Activated naive CD4-positive, alpha-beta T cell treated with anti-CD3 and anti-CD28 coated beads, Interleukin-2, amount 50 U/mL, for 72 hours (primary cell): ENCODE measurements at regions not wholly inside any gene's neighbourhood (a gene's known extent, or its start where the extent isn't known, plus 50 kb on each side); places are given as distances from the start of the nearest gene placed in this dataset.

Experiments used
- ATAC-seq, 2 donors: fragments of 150-1000 bp; cut with Tn5 transposase; 2 replicates each; pipeline ENCODE4 v1.10.0; 2021; ENCODE audit warnings: mild to moderate bottlenecking in 2 of 2, moderate library complexity in 2 of 2
- DNase-seq, 2 donors: peaks; one replicate each; pipeline ENCODE4 v3.0.0; 2021 to 2022; ENCODE audit warnings: low spot score in 2 of 2
- H3K27ac Mint-ChIP-seq, 2 donors: one replicate each; pipeline ENCODE4 v1.8.0; 2022; ENCODE audit warnings: mild to moderate bottlenecking in 2 of 2, mixed read lengths in 2 of 2
- H3K36me3 Mint-ChIP-seq, 2 donors: one replicate each; pipeline ENCODE4 v1.8.0; 2022; ENCODE audit warnings: mixed read lengths in 2 of 2
- H3K9me3 Mint-ChIP-seq, 2 donors: one replicate each; pipeline ENCODE4 v1.8.0; 2022; ENCODE audit warnings: mixed read lengths in 2 of 2

GRCh38 chr12:92044435-92044834 is 101.2 kb downstream of the BTG1 start:
- Mint-ChIP-seq H3K9me3 (peaks cover 5% of the 10 kb centered on the region in 2 donors), H3K27ac (peak overlapping the region; percentile 68 to 94), H3K36me3 (peaks cover 10 to 16% of the 10 kb centered on the region in 2 donors)
- DNase-seq: no peak
- ATAC-seq: peak; percentile 36 to 59

DNA sequence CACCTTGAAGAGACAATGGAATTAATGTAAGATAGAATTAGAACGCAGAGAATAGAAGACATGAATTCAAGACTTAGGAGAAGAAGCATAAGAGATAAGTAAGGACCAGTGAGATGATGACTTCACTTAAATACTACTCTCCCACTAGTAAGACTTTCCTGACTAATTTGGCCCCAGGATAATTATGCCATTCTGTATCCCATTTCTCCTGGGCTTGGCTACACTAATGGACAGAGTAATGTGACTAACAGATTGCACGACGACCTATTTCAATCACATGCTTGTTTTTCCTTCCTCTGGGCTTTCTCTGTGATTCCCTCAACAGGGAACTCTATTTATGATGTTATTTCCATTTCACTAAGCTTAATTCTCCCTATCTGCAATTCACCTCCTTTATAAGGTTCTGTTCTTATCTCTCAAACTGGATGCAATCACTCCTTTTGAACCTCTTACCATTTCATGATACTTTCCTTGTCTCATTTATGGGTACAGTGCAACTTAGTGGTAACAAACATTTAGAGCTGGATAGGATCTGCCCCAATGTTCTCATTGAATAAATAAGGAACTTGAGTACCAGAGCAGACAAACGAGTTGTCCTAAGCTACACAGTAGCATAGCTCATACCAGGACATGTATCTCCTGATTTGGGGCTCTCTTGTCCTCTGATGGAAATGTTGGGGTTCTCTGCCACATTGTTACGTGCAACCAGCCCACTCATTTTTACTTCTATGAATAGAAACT is 102.7 kb downstream of the BTG1 start:
- no peak for ATAC-seq
- peaks cover 10 to 12% of the 10 kb centered on the region in 2 donors for H3K36me3 Mint-ChIP-seq
- DNase-seq: no peak
- peaks cover 0 to 5% of the 10 kb centered on the region in 2 donors for H3K9me3 Mint-ChIP-seq
- H3K27ac Mint-ChIP-seq: peak overlapping the region in 1 of 2 donors; percentile 50

DNA sequence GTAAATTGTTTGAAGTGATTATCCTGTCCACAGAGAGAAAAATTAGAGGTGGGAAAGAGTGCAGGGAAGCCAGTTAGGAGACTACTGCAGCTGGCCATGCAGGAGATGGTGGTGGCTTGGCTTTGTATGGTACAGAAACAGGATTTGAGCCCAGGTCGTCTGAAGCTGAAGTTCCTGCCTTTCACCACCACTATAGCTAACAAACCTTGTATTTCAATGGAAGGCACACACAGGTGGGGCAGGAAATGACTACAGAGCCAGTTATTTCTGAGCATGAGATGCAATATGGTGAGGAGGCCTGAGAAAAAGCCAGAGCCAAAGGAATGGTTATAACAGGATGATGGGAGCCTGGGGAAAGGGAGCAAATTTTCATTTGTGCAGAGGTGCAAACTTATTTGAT is 103.9 kb downstream of the BTG1 start:
- ATAC-seq (peak; percentile 46 to 55), DNase-seq (no peak)
- Mint-ChIP-seq H3K36me3 (peaks cover 10 to 12% of the 10 kb centered on the region in 2 donors), H3K9me3 (peaks cover 0 to 5% of the 10 kb centered on the region in 2 donors), H3K27ac (peak overlapping the region in 1 of 2 donors; percentile 11)

DNA sequence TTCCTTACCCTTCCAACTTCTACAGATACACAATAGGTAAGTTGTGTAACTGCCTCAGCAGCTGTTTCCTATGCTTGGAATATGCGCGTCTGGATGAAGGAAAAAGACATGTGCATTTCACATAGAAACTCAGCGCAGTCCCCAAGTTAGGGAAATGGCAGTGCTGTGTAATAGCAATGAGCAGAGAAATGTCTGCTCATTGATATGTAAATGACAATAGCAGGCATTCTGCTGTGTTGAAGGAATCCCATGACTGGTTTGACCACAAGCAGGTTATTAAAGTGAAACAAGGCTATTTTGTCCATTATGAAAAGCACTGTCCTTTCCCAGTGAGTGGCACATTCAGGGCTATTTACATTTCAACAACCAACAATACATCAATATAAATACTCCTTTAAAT is 106.6 kb downstream of the BTG1 start:
- ATAC-seq (no peak), DNase-seq (no peak)
- Mint-ChIP-seq H3K27ac (no peak overlapping the region), H3K36me3 (peaks cover 0 to 16% of the 10 kb centered on the region in 2 donors), H3K9me3 (peaks cover 0 to 5% of the 10 kb centered on the region in 2 donors)

GRCh38 chr12:92038476-92038875 is 107.2 kb downstream of the BTG1 start:
- H3K27ac Mint-ChIP-seq: peak overlapping the region in 1 of 2 donors; percentile 11
- no peak for DNase-seq
- peaks cover 0 to 16% of the 10 kb centered on the region in 2 donors for H3K36me3 Mint-ChIP-seq
- ATAC-seq: no peak
- H3K9me3 Mint-ChIP-seq: peaks cover 0 to 7% of the 10 kb centered on the region in 2 donors

GRCh38 chr12:92036771-92037453 is 108.7 kb downstream of the BTG1 start:
- peaks cover 7 to 12% of the 10 kb centered on the region in 2 donors for H3K36me3 Mint-ChIP-seq
- peaks cover 6% of the 10 kb centered on the region in 2 donors for H3K9me3 Mint-ChIP-seq
- no peak for DNase-seq
- no peak for ATAC-seq
- peak overlapping the region in 1 of 2 donors; percentile 15 for H3K27ac Mint-ChIP-seq

GRCh38 chr12:92036061-92036620 is 109.5 kb downstream of the BTG1 start:
- peaks cover 6% of the 10 kb centered on the region in 2 donors for H3K9me3 Mint-ChIP-seq
- peak overlapping the region; percentile 13 to 87 for H3K27ac Mint-ChIP-seq
- DNase-seq (no peak), ATAC-seq (no peak)
- peaks cover 12 to 16% of the 10 kb centered on the region in 2 donors for H3K36me3 Mint-ChIP-seq

- peaks cover 12 to 16% of the 10 kb centered on the region in 2 donors for H3K36me3 Mint-ChIP-seq
- peak overlapping the region; percentile 10 to 87 for H3K27ac Mint-ChIP-seq
- ATAC-seq: no peak
- DNase-seq: no peak
- H3K9me3 Mint-ChIP-seq: peaks cover 6% of the 10 kb centered on the region in 2 donors
Measured at GRCh38 chr12:92035477-92035876, 110.2 kb downstream of the BTG1 start.

DNA sequence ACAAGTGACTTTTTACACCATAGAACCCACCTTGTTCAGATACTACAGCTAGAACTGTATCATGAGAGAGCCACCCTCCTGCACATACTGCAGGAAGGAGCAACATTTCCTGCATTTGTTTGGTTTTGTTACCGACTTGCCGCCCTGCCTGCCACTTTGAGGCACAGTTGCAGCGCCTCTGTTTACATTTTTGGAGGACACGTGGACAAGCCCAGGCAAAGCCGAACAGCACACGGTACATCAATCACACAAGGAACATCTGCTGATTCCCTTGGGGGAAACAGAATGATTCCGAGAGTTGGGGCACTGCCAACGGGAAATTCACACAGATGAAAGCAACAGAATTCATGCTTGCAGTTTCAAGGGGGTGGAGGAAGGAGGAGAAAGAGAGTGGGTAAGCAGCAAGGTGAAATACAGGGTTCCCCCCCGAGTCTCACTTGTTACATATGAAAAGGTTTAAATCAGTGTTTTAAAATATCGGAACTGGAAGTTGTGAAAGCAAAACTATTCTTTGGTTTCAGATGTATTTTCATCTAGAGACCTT is 110.7 kb downstream of the BTG1 start:
- Mint-ChIP-seq H3K9me3 (peaks cover 6% of the 10 kb centered on the region in 2 donors), H3K36me3 (peaks cover 12 to 16% of the 10 kb centered on the region in 2 donors), H3K27ac (peak overlapping the region; percentile 87 to 98)
- DNase-seq: peak in 1 of 2 donors; percentile 66
- ATAC-seq: peak; percentile 44 to 66

- DNase-seq (no peak), ATAC-seq (no peak)
- H3K27ac Mint-ChIP-seq: peak overlapping the region in 1 of 2 donors; percentile 87
- H3K9me3 Mint-ChIP-seq: peaks cover 6% of the 10 kb centered on the region in 2 donors
- H3K36me3 Mint-ChIP-seq: peaks cover 12 to 20% of the 10 kb centered on the region in 2 donors
Measured at GRCh38 chr12:92034083-92034482, 111.6 kb downstream of the BTG1 start.

GRCh38 chr12:92032965-92033364 is 112.7 kb downstream of the BTG1 start:
- no peak for DNase-seq
- peaks cover 6% of the 10 kb centered on the region in 2 donors for H3K9me3 Mint-ChIP-seq
- ATAC-seq: no peak
- H3K36me3 Mint-ChIP-seq: peaks cover 12 to 24% of the 10 kb centered on the region in 2 donors
- no peak overlapping the region for H3K27ac Mint-ChIP-seq

GRCh38 chr12:92032101-92032500 is 113.5 kb downstream of the BTG1 start:
- peak overlapping the region in 1 of 2 donors; percentile 81 for H3K27ac Mint-ChIP-seq
- DNase-seq (no peak), ATAC-seq (no peak)

DNA sequence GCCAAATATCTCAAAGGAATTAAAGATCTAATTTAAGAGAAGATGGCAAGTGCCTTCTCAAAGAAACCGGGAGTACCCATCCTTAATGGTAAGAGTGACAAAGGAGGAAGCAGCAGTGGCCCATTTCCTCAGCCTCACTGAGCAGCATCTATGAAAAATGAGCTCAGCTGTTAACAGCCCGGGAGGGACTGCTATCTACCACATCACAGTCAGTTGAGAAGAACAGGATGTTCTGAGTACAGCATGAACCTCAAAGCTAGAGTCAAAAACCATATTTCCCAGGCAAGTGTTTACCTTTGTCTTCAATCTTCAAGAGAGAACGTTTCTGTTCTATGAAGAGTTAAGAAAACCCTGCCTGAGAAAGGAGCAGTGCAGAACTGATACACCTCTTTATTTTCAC is 115.0 kb downstream of the BTG1 start:
- peak overlapping the region; percentile 56 to 81 for H3K27ac Mint-ChIP-seq
- peaks cover 6% of the 10 kb centered on the region in 2 donors for H3K9me3 Mint-ChIP-seq
- DNase-seq: peak in 1 of 2 donors; percentile 37
- peaks cover 12 to 24% of the 10 kb centered on the region in 2 donors for H3K36me3 Mint-ChIP-seq
- peak; percentile 93 to 96 for ATAC-seq

More at GRCh38 chr12:92032101-92032500, 113.5 kb downstream of the BTG1 start:
- Mint-ChIP-seq H3K36me3 (peaks cover 12 to 24% of the 10 kb centered on the region in 2 donors), H3K9me3 (peaks cover 6% of the 10 kb centered on the region in 2 donors)

GRCh38 chr12:92029902-92030586 is 115.6 kb downstream of the BTG1 start:
- Mint-ChIP-seq H3K27ac (peak overlapping the region; percentile 56 to 81), H3K36me3 (peaks cover 12 to 23% of the 10 kb centered on the region in 2 donors), H3K9me3 (peaks cover 6% of the 10 kb centered on the region in 2 donors)
- ATAC-seq: peak; percentile 3 to 27
- DNase-seq: no peak

- ATAC-seq: no peak
- Mint-ChIP-seq H3K36me3 (peaks cover 12 to 18% of the 10 kb centered on the region in 2 donors), H3K27ac (no peak overlapping the region), H3K9me3 (peaks cover 6% of the 10 kb centered on the region in 2 donors)
- DNase-seq: no peak
Measured at GRCh38 chr12:92029136-92029535, 116.5 kb downstream of the BTG1 start.

GRCh38 chr12:92028441-92028709 is 117.3 kb downstream of the BTG1 start:
- DNase-seq (no peak), ATAC-seq (no peak)
- H3K36me3 Mint-ChIP-seq: peaks cover 12 to 18% of the 10 kb centered on the region in 2 donors
- H3K9me3 Mint-ChIP-seq: peaks cover 4 to 6% of the 10 kb centered on the region in 2 donors
- H3K27ac Mint-ChIP-seq: no peak overlapping the region
